BLaER1 (cell line): ENCODE measurements at regions not wholly inside any gene's neighbourhood (a gene's known extent, or its start where the extent isn't known, plus 50 kb on each side); places are given as distances from the start of the nearest gene placed in this dataset.
"Not testable (repeated sequence)": the region's sequence is repeated elsewhere in the genome, so short reads cannot be mapped to it uniquely, and the experiment has no call there.

Experiments used
- H3K27ac ChIP-seq: shearing (Covaris generic); formaldehyde crosslinking; 2 replicates; pipeline ENCODE4 v1.8.1; 2022
- H3K27me3 ChIP-seq: shearing (Covaris generic); formaldehyde crosslinking; 2 replicates; pipeline ENCODE4 v1.8.1; 2022
- H3K36me3 ChIP-seq: shearing (Covaris generic); formaldehyde crosslinking; 2 replicates; pipeline ENCODE4 v1.8.1; 2022
- H3K4me1 ChIP-seq: shearing (Covaris generic); formaldehyde crosslinking; 2 replicates; pipeline ENCODE4 v1.8.1; 2022
- H3K4me2 ChIP-seq: shearing (Covaris generic); formaldehyde crosslinking; 2 replicates; pipeline ENCODE4 v1.8.1; 2022
- H3K4me3 ChIP-seq: shearing (Covaris generic); formaldehyde crosslinking; 2 replicates; pipeline ENCODE4 v1.8.1; 2022
- H3K9ac ChIP-seq: shearing (Covaris generic); formaldehyde crosslinking; 2 replicates; pipeline ENCODE4 v1.8.1; 2022
- H3K9me3 ChIP-seq: shearing (Covaris generic); formaldehyde crosslinking; 2 replicates; pipeline ENCODE4 v1.8.1; 2022
- H4K20me1 ChIP-seq: shearing (Covaris generic); formaldehyde crosslinking; 2 replicates; pipeline ENCODE4 v1.8.1; 2022
- Cebpa-rat ChIP-seq: shearing (Covaris generic); IDR thresholded peaks from 2 replicates; pipeline ENCODE4 v1.8.1; 2022

DNA sequence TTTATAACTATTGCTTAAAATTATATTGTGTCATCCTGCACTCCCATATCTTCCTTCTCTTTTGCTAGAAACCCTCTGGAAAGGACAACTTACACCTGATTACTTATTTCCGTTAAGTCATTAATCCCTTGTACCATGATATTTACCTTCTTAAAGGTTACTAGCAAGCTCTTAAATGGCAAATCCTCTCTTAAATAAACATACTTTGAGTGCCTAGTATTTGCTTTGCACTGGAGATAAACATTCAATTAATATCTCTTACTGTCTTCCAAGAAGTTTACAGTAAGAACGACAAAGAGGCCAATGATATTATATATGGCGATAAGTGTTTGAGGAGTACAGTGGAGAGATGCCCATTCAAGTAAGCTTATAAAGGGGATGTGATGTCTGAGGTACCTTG is 278.3 kb downstream of the HGF start:
- Histone ChIP-seq H3K36me3 (no peaks in the 10 kb centered on the region), H4K20me1 (no peaks in the 10 kb centered on the region), H3K4me3 (no peak overlapping the region), H3K27ac (no peak overlapping the region), H3K27me3 (no peaks in the 10 kb centered on the region), H3K4me2 (no peak overlapping the region), H3K9ac (no peak overlapping the region), H3K4me1 (no peaks in the 10 kb centered on the region), H3K9me3 (no peaks in the 10 kb centered on the region)
- TF ChIP-seq Cebpa-rat, result no peak

- no peaks in the 10 kb centered on the region for H3K4me1 ChIP-seq
- no peaks in the 10 kb centered on the region for H3K9me3 ChIP-seq
- H4K20me1 ChIP-seq, result no peaks in the 10 kb centered on the region
- H3K36me3 ChIP-seq, result no peaks in the 10 kb centered on the region
- H3K27ac ChIP-seq, result no peak overlapping the region
- H3K4me3 ChIP-seq, result no peak overlapping the region
- H3K9ac ChIP-seq, result no peak overlapping the region
- no peaks in the 10 kb centered on the region for H3K27me3 ChIP-seq
- no peak overlapping the region for H3K4me2 ChIP-seq
- TF ChIP-seq Cebpa-rat, result no peak
Observed at GRCh38 chr7:81488210-81488609, 281.6 kb downstream of the HGF start.

DNA sequence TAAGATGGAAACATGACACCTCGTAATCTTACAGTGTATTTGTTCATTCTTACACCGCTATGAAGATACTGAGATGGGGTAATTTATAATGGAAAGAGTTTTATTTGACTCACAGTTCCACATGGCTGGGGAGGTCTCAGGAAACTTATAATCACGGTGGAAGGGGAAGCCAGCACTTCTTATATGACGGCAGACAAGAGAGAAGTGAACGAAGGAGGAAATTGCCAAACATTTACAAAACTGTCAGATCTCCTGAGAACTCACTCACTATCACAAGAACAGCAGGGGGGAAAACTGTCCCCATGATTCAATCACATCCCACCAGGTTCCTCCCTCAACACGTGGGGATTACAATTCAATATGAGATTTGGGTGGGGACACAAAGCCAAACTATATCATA is 282.3 kb downstream of the HGF start:
- no peaks in the 10 kb centered on the region for H3K27me3 ChIP-seq
- no peaks in the 10 kb centered on the region for H3K9me3 ChIP-seq
- TF ChIP-seq Cebpa-rat, result no peak
- H4K20me1 ChIP-seq, result no peaks in the 10 kb centered on the region
- no peak overlapping the region for H3K27ac ChIP-seq
- H3K9ac ChIP-seq, result no peak overlapping the region
- no peaks in the 10 kb centered on the region for H3K4me1 ChIP-seq
- H3K36me3 ChIP-seq, result no peaks in the 10 kb centered on the region
- no peak overlapping the region for H3K4me2 ChIP-seq
- H3K4me3 ChIP-seq, result no peak overlapping the region

GRCh38 chr7:81484261-81484660 is 285.6 kb downstream of the HGF start:
- TF ChIP-seq Cebpa-rat, result no peak
- no peaks in the 10 kb centered on the region for H3K9me3 ChIP-seq
- H3K4me2 ChIP-seq, result no peak overlapping the region
- no peak overlapping the region for H3K4me3 ChIP-seq
- no peak overlapping the region for H3K27ac ChIP-seq
- H3K4me1 ChIP-seq, result no peaks in the 10 kb centered on the region
- H4K20me1 ChIP-seq, result no peaks in the 10 kb centered on the region
- H3K36me3 ChIP-seq, result no peaks in the 10 kb centered on the region
- H3K27me3 ChIP-seq, result no peaks in the 10 kb centered on the region
- no peak overlapping the region for H3K9ac ChIP-seq

- Histone ChIP-seq H3K27me3 (no peaks in the 10 kb centered on the region), H3K4me2 (no peak overlapping the region), H3K9ac (no peak overlapping the region), H3K36me3 (no peaks in the 10 kb centered on the region), H3K4me3 (no peak overlapping the region), H3K27ac (no peak overlapping the region), H3K9me3 (no peaks in the 10 kb centered on the region), H4K20me1 (no peaks in the 10 kb centered on the region), H3K4me1 (no peaks in the 10 kb centered on the region)
- TF ChIP-seq Cebpa-rat, result no peak
Observed at GRCh38 chr7:81482600-81483186, 287.2 kb downstream of the HGF start.

DNA sequence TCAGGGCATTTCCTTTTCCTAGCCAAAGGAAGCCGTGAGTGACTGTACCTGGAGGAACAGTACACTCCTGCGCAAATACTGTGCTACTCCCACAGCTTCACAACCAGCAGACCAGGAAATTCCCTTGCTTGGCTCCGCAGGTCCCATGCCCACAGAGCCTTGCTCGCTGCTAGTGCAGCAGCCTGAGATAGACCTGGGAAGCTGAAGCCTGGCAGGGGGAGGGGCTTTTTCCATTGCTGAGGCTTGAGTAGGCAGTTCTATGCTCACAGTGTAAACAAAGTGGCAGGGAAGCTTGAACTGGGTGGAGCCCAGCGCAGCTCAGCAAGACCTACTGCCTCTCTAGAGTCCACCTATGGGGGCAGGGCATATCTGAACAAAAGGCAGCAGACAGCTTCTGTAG is 291.2 kb downstream of the HGF start:
- H4K20me1 ChIP-seq, result no peaks in the 10 kb centered on the region
- H3K4me3 ChIP-seq, result no peak overlapping the region
- H3K9me3 ChIP-seq, result no peaks in the 10 kb centered on the region
- H3K36me3 ChIP-seq, result no peaks in the 10 kb centered on the region
- no peak overlapping the region for H3K4me2 ChIP-seq
- no peak for TF ChIP-seq Cebpa-rat
- H3K4me1 ChIP-seq, result no peaks in the 10 kb centered on the region
- no peaks in the 10 kb centered on the region for H3K27me3 ChIP-seq
- no peak overlapping the region for H3K27ac ChIP-seq
- H3K9ac ChIP-seq, result no peak overlapping the region

DNA sequence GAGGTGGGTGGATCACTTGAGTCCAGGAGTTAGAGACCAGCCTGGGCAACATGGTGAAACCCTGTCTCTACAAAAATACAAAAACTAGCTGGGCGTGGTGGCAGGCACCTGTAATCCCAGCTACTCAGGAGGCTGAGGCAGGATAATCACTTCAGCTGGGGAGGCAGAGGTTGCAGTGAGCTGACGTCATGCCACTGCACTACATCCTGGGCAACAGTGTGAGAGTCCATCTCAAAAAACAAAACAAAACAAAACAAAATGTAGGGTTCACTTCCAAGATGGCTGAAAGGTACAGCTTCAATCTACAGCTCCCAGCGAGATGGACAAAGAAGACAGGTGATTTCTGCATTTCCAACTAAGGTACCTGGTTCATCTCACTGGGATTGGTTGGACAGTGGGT is 291.6 kb downstream of the HGF start:
- H3K9me3 ChIP-seq, H3K4me1 ChIP-seq, H4K20me1 ChIP-seq, H3K27ac ChIP-seq, H3K27me3 ChIP-seq, H3K9ac ChIP-seq, H3K36me3 ChIP-seq, H3K4me2 ChIP-seq, H3K4me3 ChIP-seq: not testable (repeated sequence)

DNA sequence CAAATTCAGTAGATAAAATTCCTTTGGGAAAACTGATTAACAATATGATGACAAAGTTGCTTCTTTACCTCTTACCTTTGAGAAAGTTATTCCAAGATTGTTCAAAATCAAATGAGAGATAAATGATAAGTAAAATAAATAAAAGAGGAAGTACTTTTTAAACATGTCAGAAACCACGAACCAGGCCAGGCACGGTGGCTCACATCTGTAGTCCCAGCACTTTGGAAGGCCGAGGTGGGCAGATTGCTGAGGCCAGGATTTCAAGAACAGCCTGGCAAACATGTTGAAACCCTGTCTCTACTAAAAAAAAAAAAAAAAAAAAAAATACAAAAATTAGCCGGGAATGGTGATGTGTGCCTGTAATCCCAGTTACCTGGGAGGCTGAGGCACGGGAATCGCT is 296.6 kb downstream of the HGF start:
- Histone ChIP-seq H3K9ac (no peak overlapping the region), H3K4me1 (no peaks in the 10 kb centered on the region), H3K4me3 (no peak overlapping the region), H3K9me3 (no peaks in the 10 kb centered on the region), H3K4me2 (no peak overlapping the region), H4K20me1 (no peaks in the 10 kb centered on the region), H3K27me3 (no peaks in the 10 kb centered on the region), H3K36me3 (no peaks in the 10 kb centered on the region), H3K27ac (no peak overlapping the region)
- TF ChIP-seq Cebpa-rat, result no peak

DNA sequence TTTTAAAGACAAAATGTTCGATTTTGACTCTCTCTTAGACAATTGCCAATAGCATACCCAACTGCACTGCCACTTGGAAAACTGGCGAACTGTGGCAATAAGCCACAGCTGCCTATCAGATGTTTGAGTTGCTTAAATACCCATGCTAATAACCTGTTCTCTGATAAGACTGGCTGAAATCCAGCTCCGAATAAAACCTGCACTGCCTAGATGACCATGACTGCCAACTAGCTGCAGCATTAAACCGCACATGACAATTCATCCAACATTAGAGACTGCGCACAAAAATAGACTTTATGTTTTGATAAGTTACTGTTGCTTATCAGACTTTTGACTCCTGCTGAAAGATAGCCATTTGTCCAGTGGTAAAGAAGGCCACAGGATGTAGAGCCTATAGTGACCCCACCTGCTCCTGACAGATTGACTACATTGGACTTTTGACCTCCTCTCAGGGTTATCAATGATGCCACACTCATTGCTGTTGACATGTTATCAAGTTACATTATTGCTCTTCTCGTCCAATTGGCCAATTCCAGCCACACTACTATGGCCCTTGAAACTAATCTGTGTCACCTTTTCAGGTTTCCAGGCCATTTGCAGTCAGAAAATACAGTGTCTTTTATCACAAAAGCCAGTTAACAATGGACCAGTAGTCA is 299.0 kb downstream of the HGF start:
- no peaks in the 10 kb centered on the region for H3K36me3 ChIP-seq
- H3K27me3 ChIP-seq, result no peaks in the 10 kb centered on the region
- TF ChIP-seq Cebpa-rat, result no peak
- H3K4me2 ChIP-seq, result no peak overlapping the region
- H3K27ac ChIP-seq, result no peak overlapping the region
- no peaks in the 10 kb centered on the region for H4K20me1 ChIP-seq
- no peak overlapping the region for H3K4me3 ChIP-seq
- H3K4me1 ChIP-seq, result no peaks in the 10 kb centered on the region
- H3K9ac ChIP-seq, result no peak overlapping the region
- no peaks in the 10 kb centered on the region for H3K9me3 ChIP-seq

GRCh38 chr7:81469869-81470723 is 299.8 kb downstream of the HGF start:
- Histone ChIP-seq H3K4me3 (no peak overlapping the region), H3K36me3 (no peaks in the 10 kb centered on the region), H3K4me2 (no peak overlapping the region), H3K27me3 (no peaks in the 10 kb centered on the region), H3K27ac (no peak overlapping the region), H3K4me1 (no peaks in the 10 kb centered on the region), H3K9me3 (no peaks in the 10 kb centered on the region), H3K9ac (no peak overlapping the region), H4K20me1 (no peaks in the 10 kb centered on the region)
- TF ChIP-seq Cebpa-rat, result no peak
